Right ventricle myocardium superior (tissue), 1 donor: ENCODE measurements at regions not wholly inside any gene's neighbourhood (a gene's known extent, or its start where the extent isn't known, plus 50 kb on each side); places are given as distances from the start of the nearest gene placed in this dataset.

Source experiments
- ATAC-seq: fragments of 200-7000 bp; cut with Tn5 transposase; one replicate; pipeline ENCODE4 v1.9.1; 2020; ENCODE audit warnings: mild to moderate bottlenecking; ENCODE audit not compliant: poor library complexity
- DNase-seq: peaks from one replicate; pipeline ENCODE4 v3.0.0-alpha.2; 2020
- intact Hi-C: fragments of 100-400 bp; cut with DNase I; formaldehyde crosslinking; loops from one replicate; pipeline ENCODE4 v1.11.2; 2022
- donor health status: DM: no; HTN: yes; CAD: no; lungs with severe emphysema.

DNA sequence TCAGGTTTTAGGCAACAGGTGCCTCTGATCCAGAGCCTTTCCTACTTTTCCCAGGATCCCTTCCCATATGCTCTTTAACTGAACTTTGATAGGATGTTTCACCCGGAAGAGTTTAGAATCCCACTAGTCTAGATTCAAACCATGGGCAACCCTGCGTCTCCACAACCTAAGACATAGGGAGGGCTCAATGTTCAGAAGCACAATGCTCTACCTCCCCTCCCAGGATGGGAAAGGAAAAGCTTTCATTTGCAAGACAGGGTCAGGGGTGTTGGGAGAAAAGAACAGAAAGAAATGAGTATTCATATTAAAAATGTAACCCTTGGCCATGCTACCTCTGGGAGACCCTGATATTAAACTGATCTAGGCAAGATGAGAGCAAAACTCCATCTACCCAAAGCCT lies 230.4 kb downstream of the MREG start:
- intact Hi-C loops, result no loop called here
- no peak for ATAC-seq

DNA sequence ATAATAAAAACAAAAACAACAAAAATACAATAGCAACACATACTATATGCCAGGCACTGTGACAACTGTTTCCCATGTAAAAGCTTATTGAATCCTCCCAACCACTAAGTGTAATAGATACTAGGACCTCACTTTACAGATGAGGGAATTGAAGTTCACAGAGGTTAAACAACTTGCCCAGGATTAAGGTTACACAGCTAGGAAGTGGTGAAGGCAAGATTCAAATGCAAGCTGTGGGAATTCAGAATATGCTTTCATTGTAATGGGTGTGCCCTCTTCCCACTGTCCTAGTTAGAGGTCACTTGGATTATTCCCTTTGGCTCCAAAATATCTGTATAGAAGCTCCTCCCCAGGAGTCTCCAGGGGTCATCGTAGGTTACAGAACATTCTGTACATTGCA lies 231.1 kb downstream of the MREG start:
- intact Hi-C loops, result no loop called here
- no peak for ATAC-seq
- DNase-seq, result no peak

More for the DNA sequence above, 230.4 kb downstream of the MREG start:
- DNase-seq, result no peak

DNA sequence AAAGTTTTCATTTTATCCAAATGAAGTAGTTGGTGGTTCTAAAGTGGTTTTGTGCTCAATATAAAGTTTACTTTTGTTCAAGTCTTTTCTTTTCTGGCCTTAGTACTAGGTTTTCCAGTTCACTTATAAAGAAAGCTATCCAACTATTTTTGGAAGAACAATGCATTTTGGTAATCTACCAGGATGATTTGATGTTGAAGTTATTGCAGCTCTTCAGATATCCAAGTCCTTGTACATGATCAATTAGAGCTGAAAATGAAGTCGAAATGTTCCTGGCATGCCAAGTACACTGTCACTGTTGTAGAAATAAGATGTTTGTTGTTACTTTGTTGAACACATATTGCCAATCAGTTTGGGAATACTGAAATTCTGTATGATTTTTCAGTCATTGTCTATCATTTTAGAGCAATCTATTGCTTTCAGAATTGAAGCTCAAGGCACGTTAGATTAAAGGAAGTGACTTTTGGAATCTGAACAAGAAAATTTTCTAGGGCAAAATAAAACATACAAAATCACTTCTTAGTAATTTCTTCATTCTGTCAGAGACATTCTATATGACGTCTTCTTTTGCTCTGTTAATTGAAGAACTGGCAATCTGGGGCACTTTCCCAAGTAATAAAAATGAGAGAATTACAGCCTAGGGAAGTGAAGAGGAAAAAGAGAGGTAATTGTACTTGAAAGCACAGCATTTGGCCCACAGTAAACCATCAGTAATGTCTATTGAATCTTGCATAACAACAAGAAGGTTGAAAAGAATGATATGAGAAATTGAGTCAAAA lies 232.3 kb downstream of the MREG start:
- DNase-seq (no peak), ATAC-seq (no peak)
- intact Hi-C loops, result no loop called here

DNA sequence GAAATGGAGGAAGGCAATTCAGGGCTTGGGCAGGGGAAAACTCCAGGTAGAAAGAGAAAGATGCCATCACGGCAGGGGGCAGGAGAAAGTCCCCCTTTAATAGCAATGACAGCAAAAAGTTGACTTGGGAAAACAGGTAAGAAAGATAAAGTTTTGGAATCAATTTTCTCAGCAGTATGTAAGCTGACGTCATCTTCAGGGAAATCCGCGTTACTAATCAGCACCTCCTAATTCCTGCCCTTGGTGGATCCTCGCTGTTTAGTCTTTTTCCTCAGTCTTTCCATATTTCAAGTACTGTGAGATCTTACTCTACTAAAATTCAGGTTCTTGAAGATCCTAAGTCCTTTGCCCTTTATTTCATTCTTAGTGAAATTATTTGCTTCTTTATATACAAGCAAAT lies 233.0 kb downstream of the MREG start:
- ATAC-seq (no peak), DNase-seq (no peak)
- intact Hi-C loops, result no loop called here

DNA sequence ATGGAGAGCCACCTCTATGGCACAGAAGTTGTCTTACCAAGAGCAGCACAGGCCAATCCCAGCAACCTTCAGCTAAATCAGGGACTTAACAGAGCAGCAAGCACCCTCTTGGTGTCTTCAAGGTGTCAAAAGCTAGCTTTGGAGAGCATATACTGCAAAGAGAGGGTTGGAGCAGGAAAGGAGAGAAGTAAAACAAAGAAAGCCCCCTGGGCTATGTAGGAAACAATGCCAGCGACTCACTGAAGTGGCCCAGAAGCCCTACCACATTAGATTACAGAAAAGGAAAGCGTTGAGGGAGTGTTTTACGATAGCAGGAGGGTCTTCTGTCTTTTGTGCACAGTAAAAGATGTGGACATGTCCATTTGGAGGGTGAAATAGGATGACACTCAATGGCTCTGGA lies 233.4 kb downstream of the MREG start:
- ATAC-seq (no peak), DNase-seq (no peak)
- intact Hi-C loops, result no loop called here

DNA sequence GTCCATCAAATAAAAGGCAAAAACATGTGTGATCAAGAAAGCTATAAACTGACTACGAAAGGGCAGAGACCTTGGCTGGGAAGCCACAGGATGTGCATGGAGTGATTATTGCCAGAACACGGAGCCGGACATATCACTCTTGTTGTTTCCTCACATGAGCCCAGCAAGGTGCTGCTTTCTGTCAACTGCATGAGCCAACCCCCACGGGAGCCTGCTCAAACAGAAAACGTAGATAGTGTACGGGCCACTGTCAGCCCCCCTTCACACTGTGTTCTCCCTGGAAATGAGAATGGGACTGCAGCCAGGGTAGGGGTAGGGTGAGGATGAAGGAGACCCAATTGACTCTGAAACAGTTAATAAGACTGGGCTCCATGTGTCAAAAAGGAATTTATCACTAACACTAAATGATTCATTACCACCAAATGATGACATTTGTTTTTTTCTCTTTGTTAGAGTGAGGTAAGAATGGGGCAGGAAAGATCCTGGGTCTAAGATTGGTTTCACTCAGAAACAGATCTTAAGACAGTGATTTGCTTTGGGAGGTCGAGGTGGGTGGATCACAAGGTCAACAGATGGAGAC lies 235.8 kb downstream of the MREG start:
- ATAC-seq, result no peak
- intact Hi-C loops, result no loop called here
- DNase-seq, result no peak

DNA sequence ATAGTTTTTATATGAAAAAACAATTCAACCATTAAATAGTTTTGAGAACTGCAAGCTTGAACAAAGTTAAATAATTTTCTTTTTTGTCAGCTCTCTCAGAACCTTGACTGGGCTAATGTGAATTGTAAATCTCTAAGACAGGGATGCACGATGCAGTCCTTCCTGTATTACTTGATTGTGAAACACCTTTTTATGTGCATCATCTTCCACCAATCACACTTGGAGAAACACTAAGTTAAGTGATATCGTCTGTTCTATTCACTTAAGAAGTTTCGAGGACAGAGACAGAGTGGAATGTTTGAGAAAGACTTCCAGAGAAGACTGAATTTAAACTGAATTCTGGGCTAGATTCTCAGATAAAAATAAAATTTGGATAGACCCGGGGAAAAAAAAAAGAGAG lies 238.2 kb downstream of the MREG start:
- intact Hi-C loops, result no loop called here
- ATAC-seq, result no peak
- no peak for DNase-seq

DNA sequence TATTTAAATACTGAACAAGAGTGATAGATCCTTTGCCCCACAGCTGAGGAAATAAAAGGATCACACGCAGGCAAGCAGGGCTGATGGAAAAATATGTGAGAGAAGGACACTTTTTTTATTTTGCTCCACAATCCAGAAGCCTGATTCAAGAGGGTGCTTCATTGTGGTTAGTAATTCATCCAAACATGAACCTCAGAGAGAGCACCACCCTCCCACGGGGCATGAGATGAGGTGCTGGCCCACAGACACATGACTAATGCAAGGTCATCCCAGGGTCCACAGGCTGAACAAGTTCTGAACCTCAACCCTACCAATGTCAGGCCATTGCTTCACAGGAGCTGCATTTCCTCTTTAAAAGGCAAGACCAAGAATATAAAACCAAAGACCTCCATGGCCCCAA lies 239.6 kb downstream of the MREG start:
- DNase-seq (no peak), ATAC-seq (no peak)
- intact Hi-C loops, result no loop called here

DNA sequence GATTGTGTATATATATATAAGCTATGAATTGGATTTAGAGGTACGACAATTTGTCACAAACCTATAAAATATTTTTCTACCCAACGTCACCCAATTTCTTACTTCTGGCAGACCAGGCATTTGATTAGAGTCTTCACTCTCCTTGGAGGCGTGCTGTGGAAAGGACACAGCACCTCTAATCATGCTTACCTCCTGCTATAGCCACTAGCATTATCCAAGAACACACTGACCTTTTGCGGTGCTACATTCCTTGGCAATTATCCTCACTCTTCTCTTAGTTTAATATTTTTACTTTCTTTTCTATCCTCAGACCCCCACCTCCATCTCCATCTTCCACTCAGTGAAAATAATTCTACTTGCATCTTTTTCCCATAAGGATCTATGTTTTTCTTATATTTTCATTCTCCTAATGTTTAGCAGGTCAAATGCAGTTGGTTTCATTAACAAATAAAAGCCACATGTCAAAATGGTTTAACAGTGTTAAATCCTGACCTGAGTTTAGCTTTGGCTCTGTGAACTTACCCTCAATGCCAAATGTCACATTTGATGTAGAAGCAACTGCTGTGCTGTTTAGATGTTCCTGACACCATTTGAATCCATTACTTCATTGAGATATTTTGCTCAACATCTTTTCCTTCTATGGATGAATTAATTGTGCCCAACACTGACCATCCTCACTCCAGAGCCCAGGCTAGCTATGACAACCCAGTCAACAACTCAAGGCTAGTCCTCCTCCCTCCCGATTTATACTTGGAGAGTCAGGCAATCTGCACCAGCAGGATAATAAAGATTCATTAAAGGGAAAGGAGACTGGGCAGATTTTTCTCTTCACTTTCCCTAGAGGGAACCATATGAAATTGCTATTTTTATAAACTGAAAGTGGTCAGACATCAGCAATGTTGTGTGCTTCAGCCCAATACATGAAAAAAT lies 240.5 kb downstream of the MREG start:
- no peak for ATAC-seq
- intact Hi-C loops, result no loop called here

DNA sequence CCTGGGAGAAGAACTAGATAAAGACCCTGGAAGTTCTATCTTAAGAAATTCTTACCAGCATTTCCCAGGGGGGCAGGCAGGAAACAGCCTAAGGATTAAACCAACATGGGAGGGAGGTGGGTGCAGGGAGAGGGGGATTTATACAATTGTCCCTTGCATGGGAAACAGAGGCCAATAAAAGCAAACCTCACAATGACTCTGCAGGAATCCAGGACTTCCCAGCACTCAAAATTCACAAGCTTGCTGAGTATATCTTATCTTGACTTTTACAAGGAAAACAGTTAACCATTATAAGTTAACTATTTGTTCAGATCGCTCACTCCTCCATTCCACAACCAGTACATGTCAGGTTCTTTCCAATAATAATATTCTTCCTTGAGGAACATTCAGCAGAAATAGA lies 241.3 kb downstream of the MREG start:
- intact Hi-C loops, result no loop called here
- ATAC-seq (peak; percentile 20), DNase-seq (no peak)

More for the DNA sequence above, 240.5 kb downstream of the MREG start:
- DNase-seq, result no peak

DNA sequence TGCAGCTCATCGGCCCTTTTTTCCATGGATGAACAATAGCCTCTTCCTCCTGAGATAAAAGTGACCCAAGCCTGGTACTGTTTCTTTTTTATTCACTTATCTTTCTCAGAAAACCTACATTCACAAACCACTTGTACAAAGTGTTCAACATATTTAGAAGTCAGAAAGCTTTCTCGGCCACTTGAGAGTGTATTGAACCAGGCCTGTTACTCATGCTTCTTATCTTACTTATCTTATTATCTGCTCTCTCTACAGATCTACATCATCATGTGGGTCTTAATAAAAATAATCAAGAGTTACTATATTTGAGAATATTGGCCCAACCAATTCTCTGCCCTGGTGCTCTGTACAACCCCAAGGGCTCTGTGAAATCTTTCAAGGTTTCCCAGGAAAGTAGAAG lies 242.1 kb downstream of the MREG start:
- no peak for DNase-seq
- intact Hi-C loops, result no loop called here

DNA sequence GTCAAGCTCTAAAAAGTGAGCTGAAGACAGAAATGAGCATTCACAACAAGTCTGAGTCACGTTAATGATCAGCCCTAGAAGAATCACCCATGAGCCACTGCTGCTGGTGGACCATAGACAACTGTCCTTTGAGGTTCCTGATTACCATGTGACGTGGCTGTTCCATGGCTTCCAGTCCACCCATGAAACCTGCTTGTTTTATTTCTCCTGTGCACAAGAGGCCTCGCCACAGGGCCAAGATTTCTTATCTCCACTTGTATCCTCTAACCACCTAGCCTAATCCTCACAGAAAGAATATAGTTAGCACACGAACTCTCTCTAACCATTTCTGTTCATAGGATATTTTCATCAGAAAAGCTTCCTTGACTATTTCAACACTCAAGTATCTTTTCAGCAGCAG lies 242.7 kb downstream of the MREG start:
- no peak for DNase-seq
- intact Hi-C loops, result no loop called here
- no peak for ATAC-seq

More for the DNA sequence above, 242.1 kb downstream of the MREG start:
- no peak for ATAC-seq

DNA sequence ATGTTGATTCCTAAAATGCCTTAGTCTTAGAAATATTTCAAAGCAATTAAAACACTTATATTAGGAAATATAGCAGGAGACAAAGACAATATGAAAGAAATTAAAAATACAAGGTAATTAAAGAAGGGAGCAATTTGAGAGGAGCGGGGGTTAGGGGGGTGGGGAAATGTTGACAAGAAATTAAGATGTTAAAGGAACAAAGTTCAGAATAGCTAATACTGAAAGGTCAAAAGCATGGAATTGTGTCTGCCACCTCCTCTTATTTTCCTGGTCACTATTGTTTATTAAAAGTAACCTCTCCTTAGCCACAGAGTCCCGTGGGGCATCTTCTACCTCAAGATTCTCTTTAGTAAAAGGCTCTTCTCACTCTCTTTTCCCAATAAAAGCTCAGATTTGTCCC lies 244.1 kb downstream of the MREG start:
- DNase-seq (no peak), ATAC-seq (no peak)
- intact Hi-C loops, result no loop called here

DNA sequence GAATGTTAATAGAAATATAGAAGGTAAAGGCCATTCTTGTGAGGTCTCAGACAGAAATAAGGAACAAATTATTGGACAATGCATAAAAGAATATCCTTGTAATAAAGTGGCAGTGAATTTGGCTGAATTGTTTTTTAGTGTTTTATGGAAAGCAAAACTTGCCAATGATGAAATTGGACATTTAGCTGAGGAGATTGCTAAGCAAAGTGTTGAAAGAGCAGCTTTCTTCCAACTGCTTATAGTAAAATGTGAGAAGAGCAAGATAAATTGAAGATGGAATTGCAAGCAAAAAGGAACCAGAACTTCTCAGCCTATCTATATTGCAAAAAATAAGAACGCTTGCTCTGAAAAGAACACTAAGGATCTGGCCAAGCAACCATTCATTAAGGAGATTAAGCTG lies 245.7 kb downstream of the MREG start:
- DNase-seq (no peak), ATAC-seq (no peak)
- intact Hi-C loops, result no loop called here

DNA sequence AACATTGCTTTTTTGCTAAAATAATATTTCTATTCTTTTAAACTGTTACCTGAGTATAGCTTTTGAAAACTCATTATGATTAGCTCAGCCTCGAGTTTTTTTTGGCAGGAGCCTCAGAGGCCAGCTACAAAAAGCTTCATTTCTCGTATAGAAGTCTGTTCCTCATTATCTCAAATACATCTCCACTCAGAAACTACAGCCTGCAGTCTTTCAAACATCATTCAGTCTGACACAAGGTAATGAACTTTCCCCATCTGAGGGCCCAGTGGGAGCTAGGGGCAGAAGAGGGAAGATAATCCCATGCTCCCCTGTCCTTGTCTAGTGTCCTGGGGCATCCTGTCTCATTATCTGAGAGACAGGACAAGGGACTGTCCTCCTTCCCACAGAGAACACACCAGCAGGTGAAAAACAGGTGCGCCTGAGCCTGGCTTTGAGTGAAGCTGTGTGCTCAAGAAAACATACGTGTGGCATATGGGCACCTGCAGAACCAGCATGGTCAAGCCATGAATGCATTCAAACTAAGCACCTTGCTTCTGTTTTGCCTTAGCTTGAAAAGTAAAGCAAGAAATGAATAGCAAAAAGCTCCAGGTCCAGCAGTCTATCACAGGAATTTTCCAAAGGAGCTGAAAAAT lies 247.5 kb downstream of the MREG start:
- DNase-seq (no peak), ATAC-seq (no peak)
- intact Hi-C loops, result no loop called here

DNA sequence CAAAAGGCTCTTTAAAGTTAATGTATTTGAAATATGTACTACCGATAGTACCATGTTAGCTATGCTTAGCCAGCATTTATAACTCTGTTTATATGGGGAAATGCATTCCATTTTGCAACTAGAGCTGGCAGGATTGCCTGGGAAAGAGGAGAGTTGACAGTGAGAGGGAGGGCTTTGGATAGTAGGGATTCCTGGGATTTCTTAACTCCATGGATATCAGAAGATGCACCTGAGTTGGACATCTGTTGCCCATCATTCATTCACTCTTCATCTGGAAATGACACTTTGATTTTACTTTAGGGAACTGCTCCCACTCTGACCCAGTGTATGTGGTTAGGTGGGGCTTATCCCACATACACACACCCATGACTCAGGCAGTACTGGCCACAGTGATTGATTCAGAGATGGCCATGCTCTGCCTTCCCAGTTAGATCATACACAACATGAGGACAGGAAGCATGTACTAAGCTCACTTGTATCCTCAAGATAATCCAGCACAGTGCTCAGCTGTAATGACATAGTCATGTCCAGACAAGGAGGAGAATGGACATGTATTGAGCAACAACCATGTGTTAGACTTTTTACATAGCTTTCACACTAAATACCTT lies 248.8 kb downstream of the MREG start:
- intact Hi-C loops, result no loop called here
- DNase-seq, result no peak
- no peak for ATAC-seq

DNA sequence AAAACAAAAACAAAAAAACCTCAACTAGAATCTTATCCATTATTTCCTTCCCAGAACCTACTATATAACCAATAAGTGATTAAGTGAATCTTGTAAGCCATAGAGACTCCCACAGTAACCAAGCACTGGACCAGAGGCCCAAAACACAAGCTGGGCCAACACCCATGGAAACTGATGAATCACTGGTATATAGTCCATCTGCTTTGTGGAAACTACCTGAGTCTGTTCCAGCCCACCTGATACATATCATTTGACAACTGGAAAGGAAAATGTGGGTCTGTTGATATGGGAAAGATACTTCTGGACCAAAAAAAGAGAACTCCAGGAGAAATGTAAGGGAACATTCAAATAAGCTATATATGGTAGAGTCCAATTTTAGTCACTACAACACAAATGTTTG lies 252.8 kb downstream of the MREG start:
- DNase-seq, result no peak
- intact Hi-C loops, result no loop called here
- no peak for ATAC-seq

DNA sequence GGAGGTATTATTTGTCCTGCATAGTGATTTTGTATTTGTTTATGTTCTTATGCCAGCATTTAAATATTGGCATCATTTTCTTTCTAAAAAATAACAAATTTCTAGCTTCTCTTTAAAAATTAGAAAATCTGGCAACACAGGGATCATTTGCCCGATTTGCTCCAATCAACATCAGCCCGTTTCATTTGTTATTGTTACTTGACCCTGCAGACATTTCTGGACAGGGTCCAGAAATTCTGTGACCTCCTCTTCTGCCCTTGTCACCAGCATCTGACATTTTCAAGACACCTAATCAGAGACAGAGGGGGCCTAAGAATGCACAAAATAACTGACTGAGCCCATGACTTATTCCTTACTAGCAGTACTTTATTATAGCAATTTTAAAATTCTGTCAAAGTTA lies 253.3 kb downstream of the MREG start:
- DNase-seq (no peak), ATAC-seq (no peak)
- intact Hi-C loops, result no loop called here

DNA sequence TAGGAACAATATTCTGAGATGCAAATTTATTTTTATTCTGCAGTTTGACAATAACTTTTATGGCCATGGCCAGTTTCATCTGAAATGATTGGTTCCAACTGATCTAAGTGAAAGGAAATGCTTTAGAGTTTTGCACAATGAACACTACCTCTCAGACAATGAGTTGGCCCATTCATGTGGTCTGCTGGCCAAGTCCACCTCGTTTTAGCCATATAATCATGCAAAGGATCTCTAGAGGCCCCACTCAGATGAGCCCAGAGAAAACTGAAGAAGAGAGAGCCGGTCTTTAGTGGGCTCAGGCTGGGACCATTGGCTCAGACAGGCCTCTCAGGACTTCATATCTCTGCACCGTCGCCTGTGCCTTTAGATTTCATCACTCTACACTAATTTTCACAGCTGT lies 254.7 kb downstream of the MREG start:
- DNase-seq, result no peak
- intact Hi-C loops, result no loop called here
- peak; percentile 15 for ATAC-seq
